GM21381 (cell line): ENCODE measurements at regions not wholly inside any gene's neighbourhood (a gene's known extent, or its start where the extent isn't known, plus 50 kb on each side); places are given as distances from the start of the nearest gene placed in this dataset.

Experiments
- ATAC-seq: cut with Tn5 transposase; IDR thresholded peaks from one replicate; pipeline ENCODE4 v1.9.1; 2021; ENCODE audit warnings: mild to moderate bottlenecking, moderate library complexity; ENCODE audit not compliant: unreplicated experiment

DNA sequence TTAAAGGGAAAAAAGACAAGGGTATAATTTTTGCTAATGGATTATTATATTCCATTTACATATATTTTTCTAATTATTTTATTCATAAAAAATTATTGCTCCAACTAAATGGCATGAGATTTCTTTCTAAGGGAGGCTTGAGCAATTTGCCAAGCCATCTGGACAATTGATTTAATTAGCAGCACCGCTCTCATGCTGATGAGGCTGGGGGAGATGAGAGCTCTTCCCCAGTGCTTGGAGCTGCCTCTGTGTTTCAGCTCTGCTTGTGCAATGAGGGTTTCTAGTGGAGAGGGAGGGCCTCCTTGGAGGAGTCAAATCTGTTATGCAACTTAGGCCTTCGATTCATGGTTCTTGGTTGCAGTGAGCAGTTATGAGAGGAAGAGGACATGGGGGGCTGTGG, 574.3 kb downstream of the TCERG1L start:
- no peak for ATAC-seq

DNA sequence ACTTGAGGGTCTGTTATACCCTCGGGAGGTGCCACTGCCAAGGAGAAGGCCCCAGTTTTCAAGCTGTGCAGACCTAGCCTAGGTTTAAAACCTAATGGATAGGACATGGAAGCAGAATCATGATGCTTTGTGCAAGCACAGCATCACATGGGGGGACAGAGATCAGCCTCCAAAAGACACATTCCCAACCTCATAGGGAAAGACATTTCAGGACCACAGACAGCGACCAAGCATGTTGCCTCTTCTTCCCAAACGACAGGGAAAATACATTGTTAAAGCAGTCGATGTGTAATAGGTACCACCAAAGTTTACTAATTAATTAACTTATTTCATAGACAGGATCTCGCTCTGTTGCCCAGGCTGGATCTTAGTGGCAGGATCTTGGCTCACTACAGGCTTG, 573.9 kb downstream of the TCERG1L start:
- no peak for ATAC-seq

DNA sequence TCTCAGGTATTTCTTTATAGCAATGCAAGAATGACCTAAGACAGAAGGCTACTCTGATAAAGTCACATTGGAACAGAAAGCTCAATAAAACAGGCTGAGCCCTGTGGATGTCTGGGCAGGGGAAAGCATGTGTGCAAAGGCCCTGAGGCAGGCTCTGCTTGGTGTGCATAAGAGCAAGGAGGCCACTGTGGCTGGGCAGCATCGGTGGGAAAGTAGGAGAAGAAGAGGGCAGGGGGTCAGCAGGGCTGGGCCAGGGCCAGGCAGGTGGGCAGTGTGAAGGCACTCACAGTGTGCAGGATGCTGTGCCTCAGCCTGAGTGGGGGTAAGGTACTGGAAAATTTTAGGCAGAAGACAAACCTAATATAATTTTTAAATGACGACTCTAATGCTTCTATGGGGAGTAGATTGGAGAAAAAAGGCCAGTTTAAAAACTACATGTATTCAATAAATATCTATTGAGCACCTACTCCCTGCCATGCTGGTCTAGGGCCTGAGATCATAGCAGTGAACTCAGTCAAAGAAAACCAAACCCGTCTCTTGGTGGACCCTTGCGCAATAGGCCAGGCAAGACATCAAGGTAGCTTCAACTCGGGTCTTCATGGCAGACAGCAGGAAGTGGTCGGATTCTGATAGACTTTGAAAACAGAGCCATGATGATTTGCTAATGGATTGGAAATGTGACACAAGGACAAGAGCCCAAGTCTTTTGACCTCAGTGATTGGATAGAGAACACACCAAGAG, 572.3 kb downstream of the TCERG1L start:
- ATAC-seq: no peak

DNA sequence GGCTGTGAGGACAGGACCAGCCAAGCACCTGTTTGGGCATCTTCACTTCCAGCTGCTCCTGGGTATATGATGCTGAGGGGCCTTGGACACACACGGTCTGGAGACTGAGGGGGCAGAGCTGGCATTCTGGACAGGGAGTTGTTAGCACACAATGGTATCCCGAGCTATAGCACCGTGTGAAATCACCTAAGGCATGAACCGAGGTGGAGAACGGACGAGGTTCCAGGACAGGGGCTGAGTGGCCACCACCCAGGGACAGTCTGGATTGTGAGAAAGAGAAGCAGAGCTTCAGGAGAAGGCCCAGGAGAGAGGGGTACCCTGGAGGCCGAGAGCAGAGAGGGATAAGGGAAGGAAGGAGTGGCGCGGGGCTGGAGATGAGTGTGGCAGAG, 571.8 kb downstream of the TCERG1L start:
- no peak for ATAC-seq

DNA sequence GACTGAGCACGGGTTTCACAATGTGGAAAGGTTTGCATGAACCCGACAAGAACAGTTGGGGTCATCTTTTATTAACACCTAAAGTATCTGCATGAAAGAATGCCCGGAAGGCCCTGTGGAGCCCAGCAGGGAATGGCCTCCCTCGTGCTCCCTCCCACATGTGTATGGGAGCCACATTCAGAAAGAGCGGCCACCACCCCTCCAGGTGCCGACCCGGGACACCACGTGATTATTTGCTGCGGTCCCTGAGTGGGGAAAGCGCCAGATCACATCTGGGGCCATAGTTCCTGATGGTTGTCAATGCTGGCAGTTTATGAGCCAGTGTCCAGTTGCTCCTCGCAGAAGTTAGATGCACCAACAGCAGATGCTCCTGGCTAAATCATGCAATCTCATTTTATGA, 571.4 kb downstream of the TCERG1L start:
- ATAC-seq: no peak

DNA sequence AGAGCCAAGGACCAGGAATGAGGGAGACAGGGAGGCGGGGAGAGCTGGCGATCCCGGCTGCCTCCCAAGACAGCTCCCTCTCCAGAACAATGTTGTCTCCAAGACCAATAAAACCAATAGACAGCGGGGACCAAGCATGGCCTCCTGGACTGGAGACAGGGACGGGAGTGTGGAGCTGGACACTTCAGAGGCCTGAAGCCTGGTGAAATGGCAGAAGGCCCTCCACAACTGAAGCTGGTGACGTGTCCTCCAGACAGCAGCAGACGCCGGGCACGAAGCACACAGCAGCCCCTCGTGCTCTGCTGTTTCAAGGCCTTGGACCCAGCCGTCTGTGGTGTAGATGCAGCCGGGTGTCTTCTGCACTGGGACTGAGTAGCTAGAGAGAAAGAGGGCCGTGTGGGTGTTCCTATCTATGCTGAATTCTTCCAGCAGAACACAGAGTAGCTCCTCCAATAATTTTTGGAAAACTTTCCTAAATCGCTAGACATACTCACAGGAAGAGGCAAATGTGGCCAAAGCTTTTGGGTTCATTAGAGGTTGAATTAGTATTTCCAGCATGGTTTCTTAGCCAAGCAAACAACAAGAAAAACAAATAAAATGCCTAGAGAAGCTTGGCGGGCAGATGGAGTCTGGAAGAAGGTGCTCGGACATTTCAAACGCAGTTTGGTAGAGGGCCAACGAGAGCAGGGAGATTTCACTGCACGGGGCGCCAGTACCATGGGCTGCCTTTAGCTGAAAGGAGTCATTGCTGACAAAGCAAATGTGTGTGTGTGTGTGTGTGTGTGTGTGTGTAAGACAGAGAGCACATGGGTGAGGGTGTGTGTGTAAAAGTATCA, 570.4 kb downstream of the TCERG1L start:
- ATAC-seq: no peak

DNA sequence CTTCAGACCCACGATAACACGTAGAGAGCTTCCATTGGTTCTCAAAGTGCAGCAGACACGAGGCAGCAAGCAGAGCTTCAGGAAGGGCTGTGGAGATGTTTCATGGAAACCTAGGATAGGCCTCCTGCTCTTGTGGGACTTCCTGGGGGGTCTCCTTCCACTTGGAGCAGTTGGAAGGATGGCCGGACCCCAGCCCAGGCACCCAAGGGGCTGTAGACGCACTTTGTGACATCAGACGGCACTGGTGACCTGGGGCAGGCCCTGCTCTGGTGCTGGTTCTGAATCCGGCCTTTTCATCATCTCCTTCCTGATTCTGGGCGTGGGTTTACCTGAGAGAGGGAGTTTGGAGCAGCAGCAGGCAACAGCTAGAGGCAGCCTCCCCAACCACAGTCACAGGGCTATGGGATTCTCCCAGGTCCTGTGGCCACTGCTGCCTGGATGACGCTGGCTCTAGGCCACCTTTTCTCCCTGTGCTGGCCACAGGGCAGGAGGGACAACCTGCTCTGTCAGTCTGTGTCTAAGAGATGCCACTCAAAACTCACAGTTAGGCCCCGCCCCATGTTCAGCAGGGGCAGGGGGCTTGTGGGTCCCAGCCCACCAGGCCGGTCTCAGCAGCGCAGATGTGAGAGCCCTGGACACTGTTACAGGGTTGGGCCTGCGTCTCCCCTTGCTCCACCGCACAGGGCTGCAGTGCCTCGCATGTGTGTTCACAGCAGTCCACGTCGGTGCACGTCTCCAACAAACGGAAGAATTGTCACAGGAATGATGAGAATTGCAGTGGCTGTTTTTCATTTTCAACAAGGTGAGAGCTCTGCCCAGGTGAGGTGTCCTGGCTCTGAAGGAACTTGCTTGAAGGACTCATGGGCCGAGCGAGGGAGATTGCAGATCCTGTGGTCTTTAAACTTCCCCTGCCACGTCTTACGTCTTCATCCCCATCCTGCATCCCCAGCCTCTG, 569.3 kb downstream of the TCERG1L start:
- ATAC-seq: no peak

DNA sequence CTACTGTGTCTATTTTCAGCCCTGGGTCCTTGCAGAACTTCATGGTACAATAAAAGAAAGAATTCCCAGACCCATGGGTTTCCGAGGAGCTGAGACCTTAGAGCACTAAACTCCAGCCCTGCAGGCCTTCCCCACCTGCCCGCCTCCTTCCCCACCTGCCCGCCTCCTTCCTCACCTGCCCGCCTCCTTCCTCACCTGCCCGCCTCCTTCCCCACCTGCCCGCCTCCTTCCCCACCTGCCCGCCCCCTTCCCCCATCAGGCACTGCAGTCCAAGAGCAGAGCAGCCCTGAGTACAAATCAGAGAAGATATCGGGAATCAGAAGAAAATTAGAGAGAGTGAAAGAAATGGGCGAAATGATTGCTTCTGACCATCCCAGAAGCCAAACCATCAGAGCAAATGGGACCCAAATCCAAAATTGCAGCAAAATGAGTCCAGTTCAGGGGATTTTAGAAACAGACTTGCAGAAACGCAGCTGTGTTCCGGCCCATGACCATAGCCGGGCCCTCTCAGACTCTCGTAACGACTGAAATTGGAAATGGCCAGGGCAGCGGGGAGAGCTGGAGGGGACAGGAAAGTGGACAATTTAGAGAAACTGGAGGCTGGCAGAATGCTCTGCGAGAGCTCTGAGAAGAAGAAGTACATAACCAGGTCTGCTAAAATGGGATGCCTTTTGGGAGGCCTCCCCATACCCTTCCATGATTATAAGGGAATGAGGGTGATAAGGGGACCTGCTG, 568.4 kb downstream of the TCERG1L start:
- ATAC-seq: no peak

DNA sequence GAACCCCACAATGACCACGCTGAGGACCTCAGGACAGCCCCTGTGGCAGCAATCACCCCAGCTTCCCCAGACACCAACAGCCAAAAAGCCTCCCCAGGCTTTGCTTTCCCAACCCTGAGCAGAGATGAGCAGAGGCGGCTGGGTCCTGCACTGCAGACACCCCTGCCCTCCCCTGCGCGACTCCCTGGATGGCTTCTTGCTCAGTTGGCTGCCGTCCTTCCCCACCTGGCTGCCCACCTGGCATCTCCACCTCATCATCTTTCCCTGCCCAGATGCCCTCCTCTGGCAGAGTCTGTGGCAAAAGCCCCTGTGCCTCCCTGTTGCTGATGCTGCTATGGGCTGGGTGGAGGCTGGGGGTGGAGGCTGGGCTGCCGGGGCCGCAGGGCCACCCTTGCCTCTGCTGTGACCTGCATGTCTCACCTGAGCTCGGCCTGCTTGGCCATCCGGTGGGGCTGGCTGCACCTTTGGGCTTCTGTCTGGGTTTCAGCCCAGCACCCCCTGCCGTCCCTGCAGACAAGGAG, 567.7 kb downstream of the TCERG1L start:
- no peak for ATAC-seq

DNA sequence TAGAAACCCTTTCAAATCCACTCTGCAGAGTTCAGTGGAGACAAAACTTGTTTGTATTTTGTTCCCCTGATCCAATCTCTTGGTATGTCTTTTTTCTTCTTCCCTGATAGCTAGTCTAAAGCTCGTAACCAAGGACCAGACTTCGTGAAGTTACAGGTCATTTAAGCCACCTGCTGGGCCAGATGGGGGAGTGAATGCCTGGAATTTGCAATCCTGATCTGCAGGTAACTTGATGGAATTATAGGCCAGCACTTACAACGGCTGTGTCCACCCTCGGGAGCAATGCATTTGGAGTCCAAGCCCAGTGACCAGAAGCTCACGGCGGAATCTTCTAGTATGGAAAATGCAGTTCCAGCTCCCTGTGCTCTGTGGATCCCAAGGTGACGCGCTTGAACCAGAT, 566.9 kb downstream of the TCERG1L start:
- ATAC-seq: no peak

DNA sequence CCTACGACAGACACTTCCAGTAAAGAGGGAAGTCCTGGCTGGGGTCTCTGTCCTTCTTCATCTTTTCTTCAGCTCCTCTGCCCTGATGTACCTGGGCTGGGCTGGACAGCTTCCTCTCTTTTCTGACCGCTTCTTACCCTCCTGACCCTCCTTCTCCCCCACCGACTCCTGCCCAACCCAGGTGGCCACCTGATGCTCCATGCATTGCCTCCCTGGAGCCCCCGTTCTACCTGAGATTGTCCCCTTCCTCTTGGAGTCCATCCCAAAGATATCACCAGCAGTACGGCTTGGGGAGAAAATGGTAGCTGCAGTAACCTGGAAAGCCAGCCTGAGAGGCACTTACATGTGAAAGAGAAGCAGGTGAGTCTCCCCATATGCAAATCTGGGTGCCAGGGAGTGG, 566.3 kb downstream of the TCERG1L start:
- no peak for ATAC-seq

DNA sequence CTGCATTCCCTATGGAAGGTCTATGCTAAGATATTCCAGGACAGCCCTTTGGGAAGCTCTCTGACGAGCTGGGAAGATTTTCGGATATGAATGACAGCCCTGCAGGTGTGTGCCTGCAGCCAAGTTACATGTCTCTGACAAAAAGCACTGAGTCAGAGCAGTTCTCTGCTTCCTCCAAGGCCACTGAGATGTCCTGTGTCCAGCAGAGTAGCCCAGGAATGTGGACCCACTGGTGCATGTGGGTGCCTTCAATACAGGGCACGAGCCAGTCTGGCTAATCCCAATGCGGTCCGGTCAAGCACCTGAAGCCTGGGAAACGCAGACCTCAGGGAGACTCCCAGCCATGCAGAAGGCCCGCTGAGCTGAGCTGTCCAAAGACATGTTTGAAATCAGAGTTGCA, 565.7 kb downstream of the TCERG1L start:
- ATAC-seq: no peak

DNA sequence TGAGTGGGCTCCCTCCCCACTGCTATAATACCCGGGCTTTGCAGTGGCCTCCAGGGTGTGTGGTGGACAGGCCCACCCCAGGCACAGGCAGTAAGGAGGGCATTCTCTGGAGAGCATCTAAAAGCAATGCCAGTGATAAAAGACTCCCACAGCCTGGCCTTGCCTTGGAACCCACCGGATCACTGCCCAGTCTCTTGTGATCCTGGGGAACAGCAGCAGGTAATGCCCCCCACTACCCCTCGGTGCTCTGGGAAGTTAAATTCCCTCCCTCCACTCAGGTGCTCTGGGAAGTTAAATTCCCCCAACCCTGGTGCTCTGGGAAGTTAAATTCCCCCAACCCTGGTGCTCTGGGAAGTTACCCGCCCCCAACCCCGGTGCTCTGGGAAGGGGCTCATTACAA, 565.2 kb downstream of the TCERG1L start:
- ATAC-seq: no peak

DNA sequence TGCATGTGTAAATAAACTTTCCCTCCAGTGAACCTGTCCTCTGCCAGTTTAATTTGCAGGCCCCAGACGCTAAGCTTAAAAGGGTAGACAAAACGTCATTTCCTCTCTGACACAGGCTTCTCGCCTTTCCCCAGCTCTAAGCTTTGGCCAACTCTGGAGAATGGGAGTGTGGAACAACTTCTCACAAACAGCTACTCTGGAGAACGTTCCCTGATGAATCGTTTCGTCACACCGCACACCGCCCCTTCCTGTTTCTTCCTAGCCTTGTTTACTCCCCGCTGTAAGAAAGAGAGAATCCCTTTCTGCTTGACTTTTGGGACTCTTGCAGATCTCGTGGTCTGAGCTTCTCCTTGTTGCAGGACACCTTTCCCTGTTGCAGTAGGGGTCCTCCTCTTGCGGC, 564.2 kb downstream of the TCERG1L start:
- ATAC-seq: no peak

DNA sequence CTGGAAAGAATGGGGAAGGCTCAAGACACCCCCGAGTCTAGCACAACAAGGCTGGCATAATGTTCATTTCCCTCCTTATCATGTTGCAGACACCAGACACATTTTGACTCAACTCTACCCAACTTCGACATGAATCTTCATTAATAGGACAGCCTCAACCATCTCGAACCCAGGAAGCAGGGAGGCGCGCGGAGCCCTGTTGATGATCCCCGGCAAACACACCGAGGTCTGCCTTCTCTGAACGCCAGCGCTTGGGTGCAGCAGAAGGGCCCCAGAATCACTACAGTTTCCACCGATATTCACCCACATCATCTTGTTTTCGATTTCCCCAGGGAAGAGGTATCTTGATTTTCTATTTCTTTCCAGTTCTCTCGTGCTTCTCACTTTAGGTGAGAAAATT, 563.6 kb downstream of the TCERG1L start:
- no peak for ATAC-seq

DNA sequence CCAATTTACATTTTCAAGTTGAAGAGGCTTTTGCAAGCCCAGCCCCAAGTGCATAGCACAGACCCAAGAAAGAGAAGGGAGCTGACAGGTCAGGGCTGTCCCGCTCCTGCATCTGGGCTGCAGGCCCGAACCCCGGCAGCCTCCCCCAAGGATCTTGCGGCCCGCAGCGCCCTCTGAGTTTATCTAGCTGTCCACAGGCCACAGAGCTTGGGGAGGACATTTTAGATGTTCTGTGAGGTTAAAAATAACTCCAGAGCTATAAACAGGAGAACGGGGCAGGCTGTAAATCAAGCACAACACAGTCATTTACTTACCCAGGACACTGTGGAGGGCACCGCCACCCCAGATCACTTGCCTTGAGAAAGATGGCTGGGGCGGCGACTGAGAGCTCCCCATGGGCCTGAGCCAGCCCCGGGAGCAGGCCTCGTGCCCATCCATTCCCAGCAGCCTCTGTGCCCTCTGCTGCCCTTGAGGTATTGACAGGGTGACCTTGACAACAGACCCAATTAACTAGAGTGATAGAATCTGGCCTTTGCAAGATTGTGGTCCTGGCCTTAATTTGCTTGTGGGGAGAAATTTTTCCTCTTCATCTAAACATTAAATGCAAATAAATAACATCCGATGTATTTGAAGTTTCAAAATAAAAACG, 563.0 kb downstream of the TCERG1L start:
- ATAC-seq: no peak

DNA sequence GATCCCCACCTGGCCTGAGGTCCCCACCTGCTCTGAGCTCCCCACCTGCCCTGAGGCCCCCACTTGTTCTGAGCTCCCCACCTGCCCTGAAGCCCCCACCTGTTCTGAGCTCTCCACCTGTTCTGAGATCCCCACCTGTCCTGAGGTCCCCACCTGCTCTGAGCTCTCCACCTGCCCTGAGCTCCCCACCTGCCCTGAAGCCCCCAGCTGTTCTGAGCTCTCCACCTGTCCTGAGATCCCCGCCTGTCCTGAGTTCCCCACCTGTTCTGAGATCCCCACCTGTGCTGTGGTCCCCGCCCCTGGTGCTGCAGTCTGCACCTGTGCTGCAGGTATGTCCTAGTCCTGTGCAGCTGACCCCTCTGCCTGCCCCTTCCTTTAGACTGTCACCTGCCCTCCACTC, 561.6 kb downstream of the TCERG1L start:
- ATAC-seq: no peak

DNA sequence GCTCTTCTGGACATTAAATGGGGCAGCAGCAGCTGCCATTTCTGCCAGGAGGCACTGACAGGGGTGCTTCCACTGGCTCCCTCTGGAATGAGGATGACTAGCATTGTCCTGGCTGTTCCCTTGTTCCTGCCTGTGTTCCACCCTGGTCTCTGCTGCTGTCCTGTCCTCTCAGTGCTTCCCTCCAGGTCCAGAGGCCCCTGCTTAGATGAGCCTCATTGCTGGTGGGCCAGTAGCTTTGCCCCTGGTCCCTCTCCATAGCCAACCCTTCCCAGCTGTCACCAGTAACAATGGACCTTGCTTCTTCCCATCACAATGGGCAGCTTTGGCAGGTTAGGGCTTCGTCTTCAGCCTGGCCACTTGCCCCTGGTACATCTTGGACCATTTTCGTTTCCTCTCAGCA, 561.1 kb downstream of the TCERG1L start:
- ATAC-seq: no peak

DNA sequence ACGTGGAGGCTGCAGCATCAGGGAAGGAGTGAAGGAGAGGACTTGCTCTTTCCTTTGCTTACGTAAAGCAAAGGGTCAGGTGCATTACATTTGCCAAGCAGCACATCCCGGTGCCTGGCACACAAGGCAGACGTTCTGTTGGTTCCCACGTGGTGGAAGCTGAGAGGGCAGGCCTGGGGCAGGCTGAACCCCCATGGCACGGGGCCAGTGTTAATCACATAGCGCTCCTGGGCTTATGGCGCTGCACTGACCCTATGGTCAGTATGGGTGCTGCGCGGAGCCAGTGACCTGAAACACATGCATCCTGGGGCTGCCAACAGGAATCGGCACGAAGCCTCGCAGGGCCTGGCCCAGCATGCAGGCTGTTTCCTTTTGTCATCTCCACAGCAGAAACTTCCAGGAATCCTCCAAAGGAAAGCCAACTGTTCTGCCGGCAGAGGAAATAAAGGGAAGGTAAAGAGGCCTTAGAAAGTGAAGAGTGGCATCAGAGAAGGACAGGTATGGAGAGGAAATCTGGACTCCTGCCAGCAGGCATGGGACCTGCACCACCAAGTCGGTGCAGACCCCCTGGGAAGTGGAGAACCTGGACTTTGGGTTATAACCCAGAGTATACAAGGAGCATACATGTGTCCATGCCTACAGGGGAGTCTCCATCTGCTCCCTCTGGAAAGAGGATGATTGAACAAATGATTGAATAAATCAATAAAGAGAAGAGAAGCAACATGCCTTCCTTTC, 560.2 kb downstream of the TCERG1L start:
- no peak for ATAC-seq
